Keratinocyte (primary cell): ENCODE measurements at regions not wholly inside any gene's neighbourhood (a gene's known extent, or its start where the extent isn't known, plus 50 kb on each side); places are given as distances from the start of the nearest gene placed in this dataset.

Experiments used
- DNase-seq: peaks from one replicate; pipeline ENCODE4 v3.0.0-alpha.2; 2011; ENCODE audit warnings: low read depth, missing footprints, low spot score
- FAIRE-seq: peaks from 2 replicates; lab custom pipeline; 2011; peaks lifted over from hg19 to GRCh38; lab: Jason Lieb, UNC
- H2AFZ ChIP-seq: 2 replicates; pipeline ENCODE4 v1.6.0; 2012; ENCODE audit warnings: low read length, control low read depth, inconsistent platforms; ENCODE audit not compliant: control insufficient read depth
- H3K27ac ChIP-seq: 2 replicates; pipeline ENCODE4 v1.5.1; 2011; ENCODE audit warnings: low read length; ENCODE audit not compliant: control insufficient read depth, insufficient read depth
- H3K27me3 ChIP-seq: 3 replicates; pipeline ENCODE4 v1.6.0; 2011; ENCODE audit warnings: low read length; ENCODE audit not compliant: control insufficient read depth, insufficient read depth; ENCODE audit errors: extremely low read depth
- H3K36me3 ChIP-seq, 2 experiments: 2 replicates in 1 of 2; 3 replicates in 1 of 2; pipeline ENCODE4 v1.5.1; 2011; ENCODE audit warnings: low read length in 2 of 2, mild to moderate bottlenecking in 1 of 2; ENCODE audit not compliant: control insufficient read depth in 2 of 2, insufficient read depth in 2 of 2; ENCODE audit errors: extremely low read depth in 1 of 2
- H3K4me1 ChIP-seq: 3 replicates; pipeline ENCODE4 v1.5.1; 2011; ENCODE audit warnings: low read length; ENCODE audit not compliant: control insufficient read depth, insufficient read depth; ENCODE audit errors: extremely low read depth
- H3K4me2 ChIP-seq: 3 replicates; pipeline ENCODE4 v1.6.0; 2011; ENCODE audit warnings: low read depth, low read length; ENCODE audit not compliant: control insufficient read depth, insufficient read depth; ENCODE audit errors: extremely low read depth
- H3K4me3 ChIP-seq, 3 experiments: fragments of 200-600 bp in 1 of 3; sonication (generic) in 1 of 3; 2 replicates in 2 of 3; 3 replicates in 1 of 3; pipeline ENCODE4 v1.5.1; 2011 to 2016; ENCODE audit warnings: low read length in 3 of 3, mild to moderate bottlenecking in 3 of 3, control low read depth in 2 of 3, inconsistent platforms in 1 of 3, low read depth in 1 of 3, mixed read lengths in 1 of 3, mixed run types in 1 of 3, moderate library complexity in 1 of 3; ENCODE audit not compliant: control insufficient read depth in 2 of 3, insufficient read depth in 2 of 3; ENCODE audit errors: extremely low read depth in 1 of 3
- H3K79me2 ChIP-seq: 2 replicates; pipeline ENCODE4 v1.6.0; 2012; ENCODE audit warnings: low read length; ENCODE audit not compliant: control insufficient read depth, insufficient read depth
- H3K9ac ChIP-seq: 3 replicates; pipeline ENCODE4 v1.6.0; 2011; ENCODE audit warnings: low read length; ENCODE audit not compliant: control insufficient read depth, insufficient read depth; ENCODE audit errors: extremely low read depth
- H3K9me1 ChIP-seq: 3 replicates; pipeline ENCODE4 v1.6.0; 2011; ENCODE audit warnings: low read length; ENCODE audit not compliant: control insufficient read depth, insufficient read depth; ENCODE audit errors: extremely low read depth
- H3K9me3 ChIP-seq: 2 replicates; pipeline ENCODE4 v1.5.1; 2012; ENCODE audit warnings: low read depth, low read length; ENCODE audit not compliant: control insufficient read depth
- H4K20me1 ChIP-seq: 3 replicates; pipeline ENCODE4 v1.6.0; 2011; ENCODE audit warnings: low read length; ENCODE audit not compliant: control insufficient read depth, insufficient read depth; ENCODE audit errors: extremely low read depth
- CTCF ChIP-seq, 3 experiments: IDR thresholded peaks in 1 of 3; conservative IDR thresholded peaks in 1 of 3; optimal IDR thresholded peaks in 1 of 3; 2 replicates in 2 of 3; 3 replicates in 1 of 3; pipeline versions ENCODE3 to v1.5.1; 2011; ENCODE audit warnings: low read length in 3 of 3, mild to moderate bottlenecking in 3 of 3, moderate library complexity in 2 of 3, control low read depth in 1 of 3, inconsistent platforms in 1 of 3; ENCODE audit not compliant: insufficient read depth in 2 of 3; ENCODE audit errors: extremely low read depth in 1 of 3
- EZH2 ChIP-seq: IDR thresholded peaks from one replicate; pipeline ENCODE4 v1.6.1; 2012; ENCODE audit warnings: inconsistent platforms, mild to moderate bottlenecking, low read length, moderate library complexity
- dilution Hi-C: fragments of 300-500 bp; cut with MboI; formaldehyde crosslinking; loops from one replicate; pipeline ENCODE4 v1.7.0; 2020; ENCODE audit warnings: low sequenced_read_pairs; ENCODE audit not compliant: extremely low pct_ligation_motif_present

- Histone ChIP-seq H2AFZ (no peak overlapping the region), H3K27ac (no peak overlapping the region), H3K4me3 (no peak overlapping the region), H4K20me1 (no peaks in the 10 kb centered on the region), H3K9me1 (no peaks in the 10 kb centered on the region), H3K9me3 (no peaks in the 10 kb centered on the region), H3K27me3 (no peaks in the 10 kb centered on the region), H3K4me2 (no peak overlapping the region), H3K36me3 (no peaks in the 10 kb centered on the region), H3K79me2 (no peaks in the 10 kb centered on the region), H3K4me1 (no peaks in the 10 kb centered on the region), H3K9ac (no peak overlapping the region)
- FAIRE-seq (no peak), DNase-seq (no peak)
- dilution Hi-C loops = no loop called here
- TF ChIP-seq CTCF (optimal IDR thresholded peaks at IDR 0.05 in 1 of 3, IDR thresholded peaks at IDR 0.05 in 1 of 3, conservative IDR thresholded peaks at IDR 0.05 in 1 of 3; ENCODE audit: extremely low read depth in 1 of 3, insufficient read depth in 2 of 3, low read length in 3 of 3) (no peak), EZH2 (no peak)
Observed at GRCh38 chr21:16455526-16455925, 725.7 kb downstream of the USP25 start.

- Histone ChIP-seq H4K20me1 (no peaks in the 10 kb centered on the region), H3K4me1 (no peaks in the 10 kb centered on the region), H3K9ac (no peak overlapping the region), H3K4me2 (no peak overlapping the region), H3K36me3 (no peaks in the 10 kb centered on the region), H3K4me3 (no peak overlapping the region), H3K79me2 (no peaks in the 10 kb centered on the region), H2AFZ (no peak overlapping the region), H3K27me3 (no peaks in the 10 kb centered on the region), H3K27ac (no peak overlapping the region), H3K9me3 (no peaks in the 10 kb centered on the region), H3K9me1 (no peaks in the 10 kb centered on the region)
- DNase-seq (no peak), FAIRE-seq (no peak)
- dilution Hi-C loops = no loop called here
- no peak for TF ChIP-seq CTCF (optimal IDR thresholded peaks at IDR 0.05 in 1 of 3, IDR thresholded peaks at IDR 0.05 in 1 of 3, conservative IDR thresholded peaks at IDR 0.05 in 1 of 3; ENCODE audit: extremely low read depth in 1 of 3, insufficient read depth in 2 of 3, low read length in 3 of 3)
Observed at GRCh38 chr21:16455978-16456377, 726.2 kb downstream of the USP25 start.
